HCT116 (cell line): ENCODE measurements at regions not wholly inside any gene's neighbourhood (a gene's known extent, or its start where the extent isn't known, plus 50 kb on each side); places are given as distances from the start of the nearest gene placed in this dataset.

Source experiments
- ATAC-seq: fragments of 200-7000 bp; cut with Tn5 transposase; 2 replicates; pipeline ENCODE4 v1.9.1; 2020; ENCODE audit warnings: mild to moderate bottlenecking, moderate library complexity
- BruUV-seq: library from RNA; stranded (reverse); fragments of 400-500 nt; replicated peaks from 2 replicates; lab custom pipeline; 2021; lab: Mats Ljungman, UMichigan
- CTCF ChIA-PET: fragments of 300-600 bp; sonication (Branson Sonifier 250); formaldehyde crosslinking; loops from one replicate; lab custom pipeline; 2021; ENCODE audit warnings: antibody characterized with exemption; lab: Charles Lee
- POLR2A ChIA-PET: fragments of 300-600, 350-600 bp; sonication (Branson Sonifier 250); formaldehyde crosslinking; loops from one replicate; lab custom pipeline; 2021; ENCODE audit warnings: antibody characterized with exemption; lab: Charles Lee
- RAD21 ChIA-PET, 2 experiments: fragments of 300-600 bp; sonication (Branson Sonifier 250); formaldehyde crosslinking; loops; one replicate each; lab custom pipeline; 2023; ENCODE audit warnings: low total read pairs in 2 of 2; ENCODE audit not compliant: uncharacterized antibody in 2 of 2, unreplicated experiment in 2 of 2, low non-redundant PET in 1 of 2; lab: Charles Lee
- DNase-seq: peaks from one replicate; pipeline ENCODE4 v3.0.0-alpha.2; 2010; ENCODE audit warnings: low read depth, low spot score
- H2AFZ ChIP-seq: fragments of 200-600 bp; shearing (Covaris generic), sonication (generic); 2 replicates; pipeline ENCODE4 v1.6.1; 2017; ENCODE audit warnings: low read depth, mixed run types, mixed read lengths, antibody characterized with exemption, low read length; ENCODE audit not compliant: poor library complexity, severe bottlenecking
- H3K27ac ChIP-seq: 2 replicates; pipeline ENCODE4 v1.5.1; 2012; ENCODE audit warnings: low read depth, low read length
- H3K27me3 ChIP-seq: fragments of 200-600 bp; sonication (generic); 2 replicates; pipeline ENCODE4 v1.6.1; 2016; ENCODE audit warnings: mixed run types, low read length, mixed read lengths; ENCODE audit not compliant: insufficient read depth
- H3K36me3 ChIP-seq, 2 experiments: fragments of 200-500 bp in 1 of 2; fragments of 200-600 bp in 1 of 2; sonication (Bioruptor generic) in 1 of 2; sonication (generic) in 1 of 2; 2 replicates each; pipeline versions ENCODE4 v1.5.1 to v1.6.1; 2014 to 2016; ENCODE audit warnings: low read length in 2 of 2, inconsistent platforms in 1 of 2, mixed read lengths in 1 of 2, mixed run types in 1 of 2; ENCODE audit not compliant: insufficient read depth in 2 of 2, control insufficient read depth in 1 of 2
- H3K4me1 ChIP-seq, 2 experiments: fragments of 200-600 bp in 1 of 2; sonication (generic) in 1 of 2; 2 replicates each; pipeline versions ENCODE4 v1.5.1 to v1.6.1; 2012 to 2017; ENCODE audit warnings: low read length in 2 of 2, inconsistent platforms in 1 of 2, mild to moderate bottlenecking in 1 of 2, mixed read lengths in 1 of 2, mixed run types in 1 of 2, moderate library complexity in 1 of 2; ENCODE audit not compliant: insufficient read depth in 2 of 2, control insufficient read depth in 1 of 2
- H3K4me2 ChIP-seq: fragments of 200-600 bp; sonication (generic); 2 replicates; pipeline ENCODE4 v1.6.1; 2017; ENCODE audit warnings: mixed run types, low read length, mixed read lengths
- H3K4me3 ChIP-seq, 2 experiments: fragments of 200-600 bp in 1 of 2; sonication (generic) in 1 of 2; replicated peaks in 1 of 2; 2 replicates each; pipeline ENCODE4 v1.5.1; 2011 to 2016; ENCODE audit warnings: low read length in 2 of 2, control low read depth in 1 of 2, low read depth in 1 of 2, mild to moderate bottlenecking in 1 of 2, mixed read lengths in 1 of 2, mixed run types in 1 of 2
- H3K79me2 ChIP-seq: fragments of 200-600 bp; sonication (generic); 2 replicates; pipeline ENCODE4 v1.6.1; 2017; ENCODE audit warnings: mild to moderate bottlenecking, mixed run types, low read length, moderate library complexity, mixed read lengths; ENCODE audit not compliant: insufficient read depth
- H3K9ac ChIP-seq: fragments of 200-600 bp; sonication (generic); 2 replicates; pipeline ENCODE4 v1.6.1; 2016; ENCODE audit warnings: low read length, mixed read lengths
- H3K9me2 ChIP-seq: fragments of 200-600 bp; sonication (generic), shearing (Covaris generic); 2 replicates; pipeline ENCODE4 v1.6.1; 2017; ENCODE audit warnings: mixed run types, mild to moderate bottlenecking, moderate library complexity; ENCODE audit not compliant: insufficient read depth
- H3K9me3 ChIP-seq, 2 experiments: fragments of 200-500 bp in 1 of 2; fragments of 200-600 bp in 1 of 2; sonication (Bioruptor generic) in 1 of 2; sonication (generic) in 1 of 2; 2 replicates each; pipeline ENCODE4 v1.6.1; 2014 to 2017; ENCODE audit warnings: low read length in 2 of 2, mixed read lengths in 2 of 2, inconsistent platforms in 1 of 2, low read depth in 1 of 2, mild to moderate bottlenecking in 1 of 2, mixed run types in 1 of 2, moderate library complexity in 1 of 2; ENCODE audit not compliant: control insufficient read depth in 1 of 2, insufficient read depth in 1 of 2
- H4K20me1 ChIP-seq: fragments of 200-600 bp; sonication (generic), shearing (Covaris generic); 2 replicates; pipeline ENCODE4 v1.6.1; 2017; ENCODE audit warnings: mixed run types, mild to moderate bottlenecking, moderate library complexity; ENCODE audit not compliant: insufficient read depth
- CBX3 ChIP-seq: IDR thresholded peaks from 2 replicates; pipeline ENCODE4 v1.6.1; 2012; ENCODE audit warnings: low read depth
- CEBPB ChIP-seq: IDR thresholded peaks from 2 replicates; pipeline ENCODE4 v1.6.1; 2012; ENCODE audit warnings: low read depth
- EZH2 ChIP-seq: fragments of 200-600 bp; sonication (generic); IDR thresholded peaks from 2 replicates; pipeline ENCODE4 v1.6.1; 2017; ENCODE audit warnings: antibody characterized with exemption, mixed run types
- FOSL1 ChIP-seq: IDR thresholded peaks from 2 replicates; pipeline ENCODE4 v1.6.1; 2012; ENCODE audit warnings: low read depth
- POLR2A ChIP-seq: IDR thresholded peaks from 2 replicates; pipeline ENCODE4 v1.7.0; 2011; ENCODE audit warnings: borderline replicate concordance; ENCODE audit not compliant: insufficient read depth, insufficient read length; ENCODE audit errors: extremely low read depth
- RAD21 ChIP-seq: IDR thresholded peaks from 2 replicates; pipeline ENCODE4 v1.6.1; 2012; ENCODE audit warnings: low read depth, mild to moderate bottlenecking
- SP1 ChIP-seq: IDR thresholded peaks from 2 replicates; pipeline ENCODE4 v1.6.1; 2012; ENCODE audit warnings: low read depth
- SRF ChIP-seq: IDR thresholded peaks from 2 replicates; pipeline ENCODE4 v1.6.1; 2012; ENCODE audit warnings: low read depth
- TCF7L2 ChIP-seq: IDR thresholded peaks from 2 replicates; pipeline ENCODE4 v1.7.0; 2011; ENCODE audit warnings: borderline replicate concordance, inconsistent platforms; ENCODE audit not compliant: insufficient read depth, insufficient read length; ENCODE audit errors: extremely low read depth
- YY1 ChIP-seq: IDR thresholded peaks from 2 replicates; pipeline ENCODE4 v1.6.1; 2011; ENCODE audit warnings: low read length, low read depth, moderate library complexity, mild to moderate bottlenecking; ENCODE audit not compliant: insufficient replicate concordance; ENCODE audit errors: extremely low read depth
- ZFX ChIP-seq: fragments of 450-650 bp; IDR thresholded peaks from 2 replicates; pipeline ENCODE4 v1.6.1; 2017
- ZNF274 ChIP-seq: fragments of 200-500 bp; sonication (Bioruptor generic); IDR thresholded peaks from 2 replicates; pipeline ENCODE4 v1.6.1; 2014; ENCODE audit warnings: mild to moderate bottlenecking, low read depth, low read length, inconsistent platforms
- intact Hi-C: fragments of 100-400 bp; cut with micrococcal nuclease; formaldehyde crosslinking; loops from 2 replicates; pipeline ENCODE4 v1.10.0; 2022
- TF ChIP-seq, protein P1 (sequence below), 3 experiments: fragments of 200-600 bp in 1 of 3; sonication (generic) in 1 of 3; IDR thresholded peaks in 2 of 3; conservative IDR thresholded peaks in 1 of 3; 2 replicates each; pipeline ENCODE4 v1.5.1; 2012 to 2017; ENCODE audit warnings: low read depth in 2 of 3, low read length in 2 of 3, antibody characterized with exemption in 1 of 3, borderline replicate concordance in 1 of 3, control low read depth in 1 of 3, mild to moderate bottlenecking in 1 of 3, mixed read lengths in 1 of 3, mixed run types in 1 of 3, moderate library complexity in 1 of 3; ENCODE audit not compliant: insufficient read depth in 1 of 3
- TF ChIP-seq, protein P2 (sequence below): IDR thresholded peaks from 2 replicates; pipeline ENCODE4 v1.6.1; 2012
- TF ChIP-seq, protein P3 (sequence below): IDR thresholded peaks from 2 replicates; pipeline ENCODE4 v1.6.1; 2012
- TF ChIP-seq, protein P4 (sequence below): IDR thresholded peaks from 2 replicates; pipeline ENCODE4 v1.6.1; 2011; ENCODE audit warnings: mild to moderate bottlenecking, low read length, moderate library complexity; ENCODE audit not compliant: insufficient replicate concordance; ENCODE audit errors: extremely low read depth

DNA sequence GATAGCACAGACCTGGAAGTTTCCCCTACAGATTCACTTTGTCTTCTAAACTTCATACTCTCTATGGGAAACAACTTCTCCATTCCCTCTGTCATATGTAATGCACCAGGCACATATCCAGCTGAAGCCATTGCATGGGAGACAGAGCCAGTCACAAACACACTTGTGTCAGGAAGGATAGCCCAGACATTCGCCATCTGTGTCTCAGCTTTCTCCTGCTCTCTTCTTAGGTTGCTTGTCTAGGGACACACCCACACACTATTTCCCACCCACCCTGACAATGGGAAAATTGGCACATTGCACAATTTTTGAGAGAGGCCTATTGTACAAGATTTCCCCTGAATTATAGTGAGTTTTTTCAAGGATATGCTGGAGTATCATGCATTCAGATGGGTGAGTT, 158.4 kb upstream of the MPDZ start:
- ChIA-PET CTCF (interaction anchor here (0.7 kb wide), 1 partner anchor 326 kb away, joined by 3 read pairs; no protein-coding TSS in a partner anchor), RAD21 (no interaction called here), POLR2A (no interaction called here)
- Histone ChIP-seq H3K27ac (no peak overlapping the region), H2AFZ (no peak overlapping the region), H3K4me2 (no peak overlapping the region), H3K27me3 (no peaks in the 10 kb centered on the region), H3K79me2 (no peaks in the 10 kb centered on the region), H3K9ac (no peak overlapping the region), H3K36me3 (no peaks in the 10 kb centered on the region), H3K4me3 (no peak overlapping the region), H4K20me1 (no peaks in the 10 kb centered on the region), H3K9me2 (no peaks in the 10 kb centered on the region), H3K9me3 (no peaks in the 10 kb centered on the region), H3K4me1 (no peaks in the 10 kb centered on the region)
- ATAC-seq, result no peak
- BruUV-seq, result no TSS peak
- TF ChIP-seq CBX3, result no peak
- TF ChIP-seq SRF, result no peak
- no peak for TF ChIP-seq POLR2A
- TF ChIP-seq SP1, result no peak
- no peak for TF ChIP-seq TCF7L2
- TF ChIP-seq RAD21, result no peak
- TF ChIP-seq, protein P1, sequence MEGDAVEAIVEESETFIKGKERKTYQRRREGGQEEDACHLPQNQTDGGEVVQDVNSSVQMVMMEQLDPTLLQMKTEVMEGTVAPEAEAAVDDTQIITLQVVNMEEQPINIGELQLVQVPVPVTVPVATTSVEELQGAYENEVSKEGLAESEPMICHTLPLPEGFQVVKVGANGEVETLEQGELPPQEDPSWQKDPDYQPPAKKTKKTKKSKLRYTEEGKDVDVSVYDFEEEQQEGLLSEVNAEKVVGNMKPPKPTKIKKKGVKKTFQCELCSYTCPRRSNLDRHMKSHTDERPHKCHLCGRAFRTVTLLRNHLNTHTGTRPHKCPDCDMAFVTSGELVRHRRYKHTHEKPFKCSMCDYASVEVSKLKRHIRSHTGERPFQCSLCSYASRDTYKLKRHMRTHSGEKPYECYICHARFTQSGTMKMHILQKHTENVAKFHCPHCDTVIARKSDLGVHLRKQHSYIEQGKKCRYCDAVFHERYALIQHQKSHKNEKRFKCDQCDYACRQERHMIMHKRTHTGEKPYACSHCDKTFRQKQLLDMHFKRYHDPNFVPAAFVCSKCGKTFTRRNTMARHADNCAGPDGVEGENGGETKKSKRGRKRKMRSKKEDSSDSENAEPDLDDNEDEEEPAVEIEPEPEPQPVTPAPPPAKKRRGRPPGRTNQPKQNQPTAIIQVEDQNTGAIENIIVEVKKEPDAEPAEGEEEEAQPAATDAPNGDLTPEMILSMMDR (IDR thresholded peaks at IDR 0.05 in 2 of 3, conservative IDR thresholded peaks at IDR 0.05 in 1 of 3; ENCODE audit: borderline replicate concordance in 1 of 3, insufficient read depth in 1 of 3, low read depth in 2 of 3, low read length in 2 of 3), result no peak
- DNase-seq, result no peak
- intact Hi-C loops, result no loop called here

DNA sequence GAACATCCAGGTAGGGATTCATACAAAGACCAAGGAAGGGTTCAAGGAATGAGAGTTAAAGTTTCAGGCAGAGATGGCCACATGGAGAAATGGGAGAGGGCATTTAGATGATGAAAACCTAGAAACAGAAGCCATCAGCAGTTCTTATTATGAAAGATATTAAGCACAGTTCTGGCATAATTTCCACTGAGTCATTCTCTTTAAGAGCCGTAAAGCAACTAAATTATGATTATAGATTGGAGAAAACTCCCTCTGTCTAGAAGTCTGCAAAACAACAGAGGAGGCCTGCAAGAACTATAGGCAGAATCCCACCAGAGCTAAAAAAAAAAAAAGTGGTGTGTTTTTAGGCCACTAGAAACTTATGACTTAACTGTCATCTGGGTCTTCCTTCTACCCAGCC, 157.1 kb upstream of the MPDZ start:
- ChIA-PET RAD21 (no interaction called here), CTCF (interaction anchor here (0.9 to 1.0 kb wide), 2 partner anchors 9 to 917 kb away, joined by 3 to 4 read pairs; no protein-coding TSS in a partner anchor), POLR2A (no interaction called here)
- no peaks in the 10 kb centered on the region for H3K36me3 ChIP-seq
- ATAC-seq (no peak), DNase-seq (no peak)
- BruUV-seq, result no TSS peak
- intact Hi-C loops, result no loop called here
- no peak overlapping the region for H3K4me3 ChIP-seq
- no peak overlapping the region for H3K4me2 ChIP-seq
- H3K9me2 ChIP-seq, result no peaks in the 10 kb centered on the region
- H3K79me2 ChIP-seq, result no peaks in the 10 kb centered on the region
- H4K20me1 ChIP-seq, result no peaks in the 10 kb centered on the region
- H3K27ac ChIP-seq, result no peak overlapping the region
- H3K4me1 ChIP-seq, result no peaks in the 10 kb centered on the region
- no peak overlapping the region for H3K9ac ChIP-seq
- H3K27me3 ChIP-seq, result no peaks in the 10 kb centered on the region
- H2AFZ ChIP-seq, result no peak overlapping the region
- H3K9me3 ChIP-seq, result no peaks in the 10 kb centered on the region
- no peak for TF ChIP-seq SRF
- no peak for TF ChIP-seq POLR2A
- TF ChIP-seq, protein P2, sequence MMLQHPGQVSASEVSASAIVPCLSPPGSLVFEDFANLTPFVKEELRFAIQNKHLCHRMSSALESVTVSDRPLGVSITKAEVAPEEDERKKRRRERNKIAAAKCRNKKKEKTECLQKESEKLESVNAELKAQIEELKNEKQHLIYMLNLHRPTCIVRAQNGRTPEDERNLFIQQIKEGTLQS, result no peak
- TF ChIP-seq FOSL1, result no peak
- TF ChIP-seq, protein P3, sequence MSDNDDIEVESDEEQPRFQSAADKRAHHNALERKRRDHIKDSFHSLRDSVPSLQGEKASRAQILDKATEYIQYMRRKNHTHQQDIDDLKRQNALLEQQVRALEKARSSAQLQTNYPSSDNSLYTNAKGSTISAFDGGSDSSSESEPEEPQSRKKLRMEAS, result no peak
- no peak for TF ChIP-seq ZFX
- no peak for TF ChIP-seq YY1
- no peak for TF ChIP-seq TCF7L2
- TF ChIP-seq ZNF274, result no peak
- TF ChIP-seq RAD21, result no peak
- TF ChIP-seq CBX3, result no peak
- TF ChIP-seq, protein P4, sequence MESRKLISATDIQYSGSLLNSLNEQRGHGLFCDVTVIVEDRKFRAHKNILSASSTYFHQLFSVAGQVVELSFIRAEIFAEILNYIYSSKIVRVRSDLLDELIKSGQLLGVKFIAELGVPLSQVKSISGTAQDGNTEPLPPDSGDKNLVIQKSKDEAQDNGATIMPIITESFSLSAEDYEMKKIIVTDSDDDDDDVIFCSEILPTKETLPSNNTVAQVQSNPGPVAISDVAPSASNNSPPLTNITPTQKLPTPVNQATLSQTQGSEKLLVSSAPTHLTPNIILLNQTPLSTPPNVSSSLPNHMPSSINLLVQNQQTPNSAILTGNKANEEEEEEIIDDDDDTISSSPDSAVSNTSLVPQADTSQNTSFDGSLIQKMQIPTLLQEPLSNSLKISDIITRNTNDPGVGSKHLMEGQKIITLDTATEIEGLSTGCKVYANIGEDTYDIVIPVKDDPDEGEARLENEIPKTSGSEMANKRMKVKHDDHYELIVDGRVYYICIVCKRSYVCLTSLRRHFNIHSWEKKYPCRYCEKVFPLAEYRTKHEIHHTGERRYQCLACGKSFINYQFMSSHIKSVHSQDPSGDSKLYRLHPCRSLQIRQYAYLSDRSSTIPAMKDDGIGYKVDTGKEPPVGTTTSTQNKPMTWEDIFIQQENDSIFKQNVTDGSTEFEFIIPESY, result no peak
- TF ChIP-seq CEBPB, result no peak
- no peak for TF ChIP-seq EZH2
